ENCODE measurements at regions not wholly inside any gene's neighbourhood (a gene's known extent, or its start where the extent isn't known, plus 50 kb on each side); places are given as distances from the start of the nearest gene placed in this dataset.

DNA sequence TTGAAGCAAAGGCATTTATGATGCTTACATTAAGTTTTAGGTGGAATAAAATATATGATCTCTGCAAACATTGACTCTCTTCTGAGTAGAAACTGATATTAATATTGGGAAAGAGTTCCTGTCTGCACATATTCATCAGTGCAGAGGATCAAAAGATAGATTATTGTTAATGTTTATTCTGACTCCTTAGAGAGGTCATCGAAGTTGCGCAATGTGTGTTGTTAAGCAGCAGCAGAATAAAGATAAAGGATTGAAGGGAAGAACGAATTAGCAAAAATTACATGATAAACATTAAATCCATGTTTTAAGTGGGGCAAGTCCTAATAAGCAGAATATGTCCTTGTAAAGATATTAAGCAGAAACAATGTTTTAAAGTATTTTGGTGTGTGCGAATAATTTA is 72.6 kb upstream of the MBNL3 start:
- H2BK120ac ChIP-seq (ENCODE audit: insufficient read depth, low read length, poor library complexity) = no peak overlapping the region
- DNase-seq = no peak
- H3K79me1 ChIP-seq (ENCODE audit: low read length) = no peaks in the 10 kb centered on the region
- H3K27me3 ChIP-seq (ENCODE audit: insufficient read depth, low read length) = no peaks in the 10 kb centered on the region
- no peak overlapping the region for H2BK12ac ChIP-seq (ENCODE audit: low read length)
- no CpG with 5 or more reads among the region's 4 CpGs for WGBS (ENCODE audit: extremely low coverage, insufficient coverage, insufficient read length)
- no peaks in the 10 kb centered on the region for H3K4me1 ChIP-seq (ENCODE audit: control insufficient read depth in 1 of 2, insufficient read depth in 2 of 2, low read length in 2 of 2)
- no peak overlapping the region for H3K4me2 ChIP-seq (ENCODE audit: low read length)
- H2AFZ ChIP-seq (ENCODE audit: insufficient read depth, low read length, poor library complexity) = no peak overlapping the region
- H3K4me3 ChIP-seq (ENCODE audit: low read depth, low read length) = no peak overlapping the region
- no peak overlapping the region for H3K14ac ChIP-seq (ENCODE audit: low read length)
- no peak overlapping the region for H4K8ac ChIP-seq (ENCODE audit: low read depth, low read length)
- H3K23ac ChIP-seq (ENCODE audit: low read length) = no peak overlapping the region
- no peaks in the 10 kb centered on the region for H3K9me3 ChIP-seq (ENCODE audit: insufficient read depth, low read depth, low read length)
- no peak overlapping the region for H3K4ac ChIP-seq (ENCODE audit: low read depth, low read length)
- H3K79me2 ChIP-seq (ENCODE audit: control insufficient read depth, insufficient read depth, low read length, poor library complexity) = no peaks in the 10 kb centered on the region
- no peak overlapping the region for H3K27ac ChIP-seq (ENCODE audit: low read depth, low read length)
- H3K18ac ChIP-seq (ENCODE audit: low read length) = no peak overlapping the region
- no peak overlapping the region for H3K9ac ChIP-seq (ENCODE audit: low read length)
- H4K12ac ChIP-seq (ENCODE audit: low read depth, low read length) = no peak overlapping the region
- H2AK5ac ChIP-seq (ENCODE audit: low read length) = no peak overlapping the region
- no peaks in the 10 kb centered on the region for H3K36me3 ChIP-seq (ENCODE audit: control insufficient read depth in 1 of 2, insufficient read depth in 2 of 2, low read length in 2 of 2)
- no peak overlapping the region for H2BK5ac ChIP-seq (ENCODE audit: low read depth, low read length, poor library complexity)
- no peak overlapping the region for H4K91ac ChIP-seq (ENCODE audit: low read depth, low read length)

DNA sequence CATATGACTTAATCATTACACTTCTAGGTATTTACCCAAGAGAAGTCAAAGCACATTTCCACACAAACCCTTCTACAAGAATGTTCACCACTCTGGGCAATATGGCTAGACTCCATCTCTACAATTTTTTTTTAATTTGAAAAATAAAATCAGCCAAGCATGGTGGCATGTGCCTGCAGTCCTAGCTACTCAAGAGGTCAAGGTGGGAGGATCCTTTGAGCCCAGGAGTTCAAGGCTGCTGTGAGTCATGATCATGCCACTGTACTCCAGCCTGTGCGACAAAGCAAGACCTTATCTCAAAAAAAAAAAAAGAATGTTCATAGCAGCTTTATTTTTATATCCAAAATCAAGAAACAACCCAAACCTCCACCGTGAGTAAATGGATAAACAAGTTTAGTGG is 70.3 kb upstream of the MBNL3 start:
- Histone ChIP-seq H3K4me2 (ENCODE audit: low read length) (no peak overlapping the region), H3K9me3 (ENCODE audit: insufficient read depth, low read depth, low read length) (no peaks in the 10 kb centered on the region), H2BK12ac (ENCODE audit: low read length) (no peak overlapping the region), H3K18ac (ENCODE audit: low read length) (no peak overlapping the region), H3K27me3 (ENCODE audit: insufficient read depth, low read length) (no peaks in the 10 kb centered on the region), H2AFZ (ENCODE audit: insufficient read depth, low read length, poor library complexity) (no peak overlapping the region), H3K14ac (ENCODE audit: low read length) (no peak overlapping the region), H3K79me2 (ENCODE audit: control insufficient read depth, insufficient read depth, low read length, poor library complexity) (no peaks in the 10 kb centered on the region), H2BK120ac (ENCODE audit: insufficient read depth, low read length, poor library complexity) (no peak overlapping the region), H3K23ac (ENCODE audit: low read length) (no peak overlapping the region), H3K79me1 (ENCODE audit: low read length) (no peaks in the 10 kb centered on the region), H4K8ac (ENCODE audit: low read depth, low read length) (no peak overlapping the region), H4K12ac (ENCODE audit: low read depth, low read length) (no peak overlapping the region), H3K27ac (ENCODE audit: low read depth, low read length) (no peak overlapping the region), H2AK5ac (ENCODE audit: low read length) (no peak overlapping the region), H3K4me3 (ENCODE audit: low read depth, low read length) (no peak overlapping the region), H3K36me3 (ENCODE audit: control insufficient read depth in 1 of 2, insufficient read depth in 2 of 2, low read length in 2 of 2) (no peaks in the 10 kb centered on the region), H3K4ac (ENCODE audit: low read depth, low read length) (no peak overlapping the region), H3K4me1 (ENCODE audit: control insufficient read depth in 1 of 2, insufficient read depth in 2 of 2, low read length in 2 of 2) (no peaks in the 10 kb centered on the region), H2BK5ac (ENCODE audit: low read depth, low read length, poor library complexity) (no peak overlapping the region), H3K9ac (ENCODE audit: low read length) (no peak overlapping the region), H4K91ac (ENCODE audit: low read depth, low read length) (no peak overlapping the region)
- no CpG with 5 or more reads among the region's 2 CpGs for WGBS (ENCODE audit: extremely low coverage, insufficient coverage, insufficient read length)
- DNase-seq = peak in 1 of 2 donors; percentile 7

- Histone ChIP-seq H4K8ac (ENCODE audit: low read depth, low read length) (no peak overlapping the region), H2BK5ac (ENCODE audit: low read depth, low read length, poor library complexity) (no peak overlapping the region), H3K23ac (ENCODE audit: low read length) (no peak overlapping the region), H3K14ac (ENCODE audit: low read length) (no peak overlapping the region), H3K27ac (ENCODE audit: low read depth, low read length) (no peak overlapping the region), H3K4me1 (ENCODE audit: control insufficient read depth in 1 of 2, insufficient read depth in 2 of 2, low read length in 2 of 2) (no peaks in the 10 kb centered on the region), H4K12ac (ENCODE audit: low read depth, low read length) (no peak overlapping the region), H3K4ac (ENCODE audit: low read depth, low read length) (no peak overlapping the region), H2AK5ac (ENCODE audit: low read length) (no peak overlapping the region), H3K4me2 (ENCODE audit: low read length) (no peak overlapping the region), H4K91ac (ENCODE audit: low read depth, low read length) (no peak overlapping the region), H3K79me1 (ENCODE audit: low read length) (no peaks in the 10 kb centered on the region), H3K27me3 (ENCODE audit: insufficient read depth, low read length) (no peaks in the 10 kb centered on the region), H3K36me3 (ENCODE audit: control insufficient read depth in 1 of 2, insufficient read depth in 2 of 2, low read length in 2 of 2) (no peaks in the 10 kb centered on the region), H2BK12ac (ENCODE audit: low read length) (no peak overlapping the region), H2AFZ (ENCODE audit: insufficient read depth, low read length, poor library complexity) (no peak overlapping the region), H3K79me2 (ENCODE audit: control insufficient read depth, insufficient read depth, low read length, poor library complexity) (no peaks in the 10 kb centered on the region), H2BK120ac (ENCODE audit: insufficient read depth, low read length, poor library complexity) (no peak overlapping the region), H3K9ac (ENCODE audit: low read length) (no peak overlapping the region), H3K9me3 (ENCODE audit: insufficient read depth, low read depth, low read length) (no peaks in the 10 kb centered on the region), H3K4me3 (ENCODE audit: low read depth, low read length) (no peak overlapping the region), H3K18ac (ENCODE audit: low read length) (no peak overlapping the region)
- DNase-seq = no peak
- no CpG with 5 or more reads among the region's 1 CpG for WGBS (ENCODE audit: extremely low coverage, insufficient coverage, insufficient read length)
Measured at GRCh38 chrX:132539611-132540010, 50.8 kb upstream of the MBNL3 start.

Data from trophoblast cell (in vitro differentiated cells and primary cell).